ENCODE measurements at regions not wholly inside any gene's neighbourhood (a gene's known extent, or its start where the extent isn't known, plus 50 kb on each side); places are given as distances from the start of the nearest gene placed in this dataset.

- TF ChIP-seq CTCF (conservative IDR thresholded peaks at IDR 0.05; ENCODE audit: low read depth, low read length) (no peak), EZH2 (IDR thresholded peaks at IDR 0.05; ENCODE audit: low read length, unreplicated experiment) (no peak)
Observed at GRCh38 chr16:58889516-58889915, 155.4 kb upstream of the GOT2 start.

Data from PC-3 (cell line).